ENCODE measurements at regions not wholly inside any gene's neighbourhood (a gene's known extent, or its start where the extent isn't known, plus 50 kb on each side); places are given as distances from the start of the nearest gene placed in this dataset.

DNA sequence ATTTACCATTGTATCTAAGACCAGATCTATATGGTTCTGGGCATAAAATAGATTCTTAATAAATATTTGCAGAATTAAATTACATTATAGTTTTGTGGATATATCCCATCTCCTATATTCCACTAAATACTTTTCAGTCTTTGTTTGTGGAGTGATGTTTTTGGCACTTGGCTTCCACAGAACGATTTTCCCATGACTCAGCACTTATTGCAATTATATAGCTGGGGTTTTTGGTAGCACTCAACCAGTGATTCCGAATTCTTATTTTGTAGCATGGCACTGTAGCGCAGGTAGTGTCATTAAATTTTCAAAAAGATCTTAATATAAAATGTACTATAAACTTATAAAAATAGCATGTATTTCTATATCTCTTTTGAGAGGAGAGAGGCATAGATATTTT lies 221.2 kb downstream of the TRPC6 start (continued):
- TF ChIP-seq, protein P1, sequence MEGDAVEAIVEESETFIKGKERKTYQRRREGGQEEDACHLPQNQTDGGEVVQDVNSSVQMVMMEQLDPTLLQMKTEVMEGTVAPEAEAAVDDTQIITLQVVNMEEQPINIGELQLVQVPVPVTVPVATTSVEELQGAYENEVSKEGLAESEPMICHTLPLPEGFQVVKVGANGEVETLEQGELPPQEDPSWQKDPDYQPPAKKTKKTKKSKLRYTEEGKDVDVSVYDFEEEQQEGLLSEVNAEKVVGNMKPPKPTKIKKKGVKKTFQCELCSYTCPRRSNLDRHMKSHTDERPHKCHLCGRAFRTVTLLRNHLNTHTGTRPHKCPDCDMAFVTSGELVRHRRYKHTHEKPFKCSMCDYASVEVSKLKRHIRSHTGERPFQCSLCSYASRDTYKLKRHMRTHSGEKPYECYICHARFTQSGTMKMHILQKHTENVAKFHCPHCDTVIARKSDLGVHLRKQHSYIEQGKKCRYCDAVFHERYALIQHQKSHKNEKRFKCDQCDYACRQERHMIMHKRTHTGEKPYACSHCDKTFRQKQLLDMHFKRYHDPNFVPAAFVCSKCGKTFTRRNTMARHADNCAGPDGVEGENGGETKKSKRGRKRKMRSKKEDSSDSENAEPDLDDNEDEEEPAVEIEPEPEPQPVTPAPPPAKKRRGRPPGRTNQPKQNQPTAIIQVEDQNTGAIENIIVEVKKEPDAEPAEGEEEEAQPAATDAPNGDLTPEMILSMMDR (conservative IDR thresholded peaks at IDR 0.05; ENCODE audit: low read depth in 2 of 2), result no peak
- no peak for TF ChIP-seq ZNF114 (CRISPR knock-in tag; IDR thresholded peaks at IDR 0.05)
- no peak for TF ChIP-seq ZNF331 (CRISPR knock-in tag; IDR thresholded peaks at IDR 0.05; ENCODE audit: low read depth)
- TF ChIP-seq NANOG (IDR thresholded peaks at IDR 0.05; ENCODE audit: borderline replicate concordance), result no peak
- no peak for TF ChIP-seq JUNB (IDR thresholded peaks at IDR 0.05; ENCODE audit: unreplicated experiment)
- TF ChIP-seq, protein P2, sequence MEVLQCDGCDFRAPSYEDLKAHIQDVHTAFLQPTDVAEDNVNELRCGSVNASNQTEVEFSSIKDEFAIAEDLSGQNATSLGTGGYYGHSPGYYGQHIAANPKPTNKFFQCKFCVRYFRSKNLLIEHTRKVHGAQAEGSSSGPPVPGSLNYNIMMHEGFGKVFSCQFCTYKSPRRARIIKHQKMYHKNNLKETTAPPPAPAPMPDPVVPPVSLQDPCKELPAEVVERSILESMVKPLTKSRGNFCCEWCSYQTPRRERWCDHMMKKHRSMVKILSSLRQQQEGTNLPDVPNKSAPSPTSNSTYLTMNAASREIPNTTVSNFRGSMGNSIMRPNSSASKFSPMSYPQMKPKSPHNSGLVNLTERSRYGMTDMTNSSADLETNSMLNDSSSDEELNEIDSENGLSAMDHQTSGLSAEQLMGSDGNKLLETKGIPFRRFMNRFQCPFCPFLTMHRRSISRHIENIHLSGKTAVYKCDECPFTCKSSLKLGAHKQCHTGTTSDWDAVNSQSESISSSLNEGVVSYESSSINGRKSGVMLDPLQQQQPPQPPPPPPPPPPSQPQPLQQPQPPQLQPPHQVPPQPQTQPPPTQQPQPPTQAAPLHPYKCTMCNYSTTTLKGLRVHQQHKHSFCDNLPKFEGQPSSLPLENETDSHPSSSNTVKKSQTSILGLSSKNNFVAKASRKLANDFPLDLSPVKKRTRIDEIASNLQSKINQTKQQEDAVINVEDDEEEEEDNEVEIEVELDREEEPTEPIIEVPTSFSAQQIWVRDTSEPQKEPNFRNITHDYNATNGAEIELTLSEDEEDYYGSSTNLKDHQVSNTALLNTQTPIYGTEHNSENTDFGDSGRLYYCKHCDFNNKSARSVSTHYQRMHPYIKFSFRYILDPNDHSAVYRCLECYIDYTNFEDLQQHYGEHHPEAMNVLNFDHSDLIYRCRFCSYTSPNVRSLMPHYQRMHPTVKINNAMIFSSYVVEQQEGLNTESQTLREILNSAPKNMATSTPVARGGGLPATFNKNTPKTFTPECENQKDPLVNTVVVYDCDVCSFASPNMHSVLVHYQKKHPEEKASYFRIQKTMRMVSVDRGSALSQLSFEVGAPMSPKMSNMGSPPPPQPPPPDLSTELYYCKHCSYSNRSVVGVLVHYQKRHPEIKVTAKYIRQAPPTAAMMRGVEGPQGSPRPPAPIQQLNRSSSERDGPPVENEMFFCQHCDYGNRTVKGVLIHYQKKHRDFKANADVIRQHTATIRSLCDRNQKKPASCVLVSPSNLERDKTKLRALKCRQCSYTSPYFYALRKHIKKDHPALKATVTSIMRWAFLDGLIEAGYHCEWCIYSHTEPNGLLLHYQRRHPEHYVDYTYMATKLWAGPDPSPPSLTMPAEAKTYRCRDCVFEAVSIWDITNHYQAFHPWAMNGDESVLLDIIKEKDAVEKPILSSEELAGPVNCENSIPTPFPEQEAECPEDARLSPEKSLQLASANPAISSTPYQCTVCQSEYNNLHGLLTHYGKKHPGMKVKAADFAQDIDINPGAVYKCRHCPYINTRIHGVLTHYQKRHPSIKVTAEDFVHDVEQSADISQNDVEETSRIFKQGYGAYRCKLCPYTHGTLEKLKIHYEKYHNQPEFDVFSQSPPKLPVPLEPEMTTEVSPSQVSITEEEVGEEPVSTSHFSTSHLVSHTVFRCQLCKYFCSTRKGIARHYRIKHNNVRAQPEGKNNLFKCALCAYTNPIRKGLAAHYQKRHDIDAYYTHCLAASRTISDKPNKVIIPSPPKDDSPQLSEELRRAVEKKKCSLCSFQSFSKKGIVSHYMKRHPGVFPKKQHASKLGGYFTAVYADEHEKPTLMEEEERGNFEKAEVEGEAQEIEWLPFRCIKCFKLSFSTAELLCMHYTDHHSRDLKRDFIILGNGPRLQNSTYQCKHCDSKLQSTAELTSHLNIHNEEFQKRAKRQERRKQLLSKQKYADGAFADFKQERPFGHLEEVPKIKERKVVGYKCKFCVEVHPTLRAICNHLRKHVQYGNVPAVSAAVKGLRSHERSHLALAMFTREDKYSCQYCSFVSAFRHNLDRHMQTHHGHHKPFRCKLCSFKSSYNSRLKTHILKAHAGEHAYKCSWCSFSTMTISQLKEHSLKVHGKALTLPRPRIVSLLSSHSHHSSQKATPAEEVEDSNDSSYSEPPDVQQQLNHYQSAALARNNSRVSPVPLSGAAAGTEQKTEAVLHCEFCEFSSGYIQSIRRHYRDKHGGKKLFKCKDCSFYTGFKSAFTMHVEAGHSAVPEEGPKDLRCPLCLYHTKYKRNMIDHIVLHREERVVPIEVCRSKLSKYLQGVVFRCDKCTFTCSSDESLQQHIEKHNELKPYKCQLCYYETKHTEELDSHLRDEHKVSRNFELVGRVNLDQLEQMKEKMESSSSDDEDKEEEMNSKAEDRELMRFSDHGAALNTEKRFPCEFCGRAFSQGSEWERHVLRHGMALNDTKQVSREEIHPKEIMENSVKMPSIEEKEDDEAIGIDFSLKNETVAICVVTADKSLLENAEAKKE (CRISPR knock-in tag; IDR thresholded peaks at IDR 0.05), result no peak
- no peak for TF ChIP-seq STAT1 (IDR thresholded peaks at IDR 0.05; ENCODE audit: unreplicated experiment)

DNA sequence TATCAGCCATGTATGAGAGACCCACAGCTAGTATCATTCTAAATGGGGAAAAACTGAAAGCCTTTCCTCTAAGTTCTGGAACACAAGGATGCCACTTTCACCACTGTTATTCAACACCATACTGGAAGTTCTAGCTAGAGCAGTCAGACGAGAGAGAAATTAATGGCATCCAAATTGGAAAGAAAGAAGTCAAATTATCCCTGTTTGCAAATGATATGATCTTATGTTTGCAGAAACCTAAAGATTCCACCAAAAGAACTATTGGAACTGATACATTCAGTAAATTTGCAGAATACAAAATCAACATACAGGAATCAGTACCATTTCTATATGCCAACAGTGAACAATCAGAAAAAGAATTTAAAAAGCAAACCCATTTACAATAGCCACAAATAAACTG lies 226.0 kb downstream of the TRPC6 start:
- Mint-ChIP-seq H3K4me3 (no peak overlapping the region), H3K27me3 (ENCODE audit: insufficient read depth, low read depth, poor library complexity) (no peaks in the 10 kb centered on the region), H3K27ac (no peak overlapping the region), H3K9me3 (no peaks in the 10 kb centered on the region), H3K4me1 (no peaks in the 10 kb centered on the region), H3K36me3 (ENCODE audit: low read depth) (no peaks in the 10 kb centered on the region)
- TF ChIP-seq, protein P3, sequence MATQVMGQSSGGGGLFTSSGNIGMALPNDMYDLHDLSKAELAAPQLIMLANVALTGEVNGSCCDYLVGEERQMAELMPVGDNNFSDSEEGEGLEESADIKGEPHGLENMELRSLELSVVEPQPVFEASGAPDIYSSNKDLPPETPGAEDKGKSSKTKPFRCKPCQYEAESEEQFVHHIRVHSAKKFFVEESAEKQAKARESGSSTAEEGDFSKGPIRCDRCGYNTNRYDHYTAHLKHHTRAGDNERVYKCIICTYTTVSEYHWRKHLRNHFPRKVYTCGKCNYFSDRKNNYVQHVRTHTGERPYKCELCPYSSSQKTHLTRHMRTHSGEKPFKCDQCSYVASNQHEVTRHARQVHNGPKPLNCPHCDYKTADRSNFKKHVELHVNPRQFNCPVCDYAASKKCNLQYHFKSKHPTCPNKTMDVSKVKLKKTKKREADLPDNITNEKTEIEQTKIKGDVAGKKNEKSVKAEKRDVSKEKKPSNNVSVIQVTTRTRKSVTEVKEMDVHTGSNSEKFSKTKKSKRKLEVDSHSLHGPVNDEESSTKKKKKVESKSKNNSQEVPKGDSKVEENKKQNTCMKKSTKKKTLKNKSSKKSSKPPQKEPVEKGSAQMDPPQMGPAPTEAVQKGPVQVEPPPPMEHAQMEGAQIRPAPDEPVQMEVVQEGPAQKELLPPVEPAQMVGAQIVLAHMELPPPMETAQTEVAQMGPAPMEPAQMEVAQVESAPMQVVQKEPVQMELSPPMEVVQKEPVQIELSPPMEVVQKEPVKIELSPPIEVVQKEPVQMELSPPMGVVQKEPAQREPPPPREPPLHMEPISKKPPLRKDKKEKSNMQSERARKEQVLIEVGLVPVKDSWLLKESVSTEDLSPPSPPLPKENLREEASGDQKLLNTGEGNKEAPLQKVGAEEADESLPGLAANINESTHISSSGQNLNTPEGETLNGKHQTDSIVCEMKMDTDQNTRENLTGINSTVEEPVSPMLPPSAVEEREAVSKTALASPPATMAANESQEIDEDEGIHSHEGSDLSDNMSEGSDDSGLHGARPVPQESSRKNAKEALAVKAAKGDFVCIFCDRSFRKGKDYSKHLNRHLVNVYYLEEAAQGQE (IDR thresholded peaks at IDR 0.05; ENCODE audit: unreplicated experiment), result no peak
- Histone ChIP-seq H3K27me3 (ENCODE audit: insufficient read depth) (no peaks in the 10 kb centered on the region), H3K4me3 (no peak overlapping the region), H3K79me2 (replicated peaks; ENCODE audit: insufficient read depth) (no peaks in the 10 kb centered on the region), H3K9me2 (ENCODE audit: insufficient read depth) (no peaks in the 10 kb centered on the region), H3K36me3 (ENCODE audit: insufficient read depth) (no peaks in the 10 kb centered on the region), H3F3A (replicated peaks; ENCODE audit: low read depth) (no peaks in the 10 kb centered on the region), H4K20me1 (replicated peaks; ENCODE audit: insufficient read depth) (no peaks in the 10 kb centered on the region), H3K4me1 (ENCODE audit: insufficient read depth) (no peaks in the 10 kb centered on the region), H3K4me2 (no peak overlapping the region), H3K27ac (ENCODE audit: low read depth) (no peak overlapping the region), H2AFZ (no peak overlapping the region)
- ATAC-seq (no peak), DNase-seq (ENCODE audit: low spot score) (no peak)

Data from GM23338 (cell line).